NB4 (cell line): ENCODE measurements at regions not wholly inside any gene's neighbourhood (a gene's known extent, or its start where the extent isn't known, plus 50 kb on each side); places are given as distances from the start of the nearest gene placed in this dataset.
A peak's percentile ranks its signal among the peaks of the same experiment; 100 is the strongest.

Experiments used
- DNase-seq: peaks from one replicate; pipeline ENCODE4 v3.0.0; 2010; ENCODE audit warnings: low read depth
- H3K4me3 ChIP-seq: one replicate; pipeline ENCODE4 v1.5.1; 2011; ENCODE audit warnings: mild to moderate bottlenecking, low read depth, low read length, moderate library complexity
- MYC ChIP-seq: IDR thresholded peaks from 2 replicates; pipeline ENCODE4 v1.6.1; 2011; ENCODE audit warnings: low read depth, low read length
- POLR2A ChIP-seq: IDR thresholded peaks from 2 replicates; pipeline ENCODE4 v1.6.1; 2011; ENCODE audit warnings: mild to moderate bottlenecking; ENCODE audit not compliant: insufficient read length; ENCODE audit errors: extremely low read depth
- TF ChIP-seq, protein P1 (sequence below): IDR thresholded peaks from 2 replicates; pipeline ENCODE4 v1.6.1; 2011; ENCODE audit warnings: low read depth, low read length
- TF ChIP-seq, protein P2 (sequence below): IDR thresholded peaks from one replicate; pipeline ENCODE4 v1.5.1; 2012; ENCODE audit warnings: low read depth, low read length

DNA sequence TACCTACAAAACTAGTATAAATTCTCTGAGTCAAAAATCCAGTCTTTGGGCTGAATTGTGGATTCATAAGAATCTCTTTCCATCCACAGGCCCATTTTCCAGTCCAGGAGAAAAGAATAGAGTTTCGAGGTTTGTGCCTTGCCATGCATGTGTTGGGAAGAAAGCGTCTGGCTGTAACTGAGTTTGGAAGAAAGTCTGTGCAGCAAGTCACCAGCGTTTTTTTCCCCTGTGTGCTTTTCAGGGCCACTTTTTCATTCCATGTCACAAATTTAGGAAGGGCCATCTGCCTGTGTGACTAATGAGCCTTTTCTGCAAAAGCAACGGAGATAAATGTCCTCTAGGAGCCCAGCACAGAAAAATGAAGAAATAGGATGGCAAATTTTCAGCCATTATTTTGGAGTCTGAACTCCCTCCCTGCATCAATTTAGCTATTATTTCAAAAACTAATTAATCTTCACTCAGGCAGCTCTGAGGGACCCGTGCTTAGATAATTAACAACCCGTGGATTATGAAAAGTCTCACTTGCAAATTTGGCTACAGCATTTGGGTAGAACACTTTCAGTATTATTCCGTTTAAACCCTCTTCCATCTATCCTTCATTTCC is 261.5 kb downstream of the SUDS3 start:
- DNase-seq, result no peak
- TF ChIP-seq, protein P1, sequence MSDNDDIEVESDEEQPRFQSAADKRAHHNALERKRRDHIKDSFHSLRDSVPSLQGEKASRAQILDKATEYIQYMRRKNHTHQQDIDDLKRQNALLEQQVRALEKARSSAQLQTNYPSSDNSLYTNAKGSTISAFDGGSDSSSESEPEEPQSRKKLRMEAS, result no peak
- TF ChIP-seq MYC (no peak), POLR2A (no peak)
- TF ChIP-seq, protein P2, sequence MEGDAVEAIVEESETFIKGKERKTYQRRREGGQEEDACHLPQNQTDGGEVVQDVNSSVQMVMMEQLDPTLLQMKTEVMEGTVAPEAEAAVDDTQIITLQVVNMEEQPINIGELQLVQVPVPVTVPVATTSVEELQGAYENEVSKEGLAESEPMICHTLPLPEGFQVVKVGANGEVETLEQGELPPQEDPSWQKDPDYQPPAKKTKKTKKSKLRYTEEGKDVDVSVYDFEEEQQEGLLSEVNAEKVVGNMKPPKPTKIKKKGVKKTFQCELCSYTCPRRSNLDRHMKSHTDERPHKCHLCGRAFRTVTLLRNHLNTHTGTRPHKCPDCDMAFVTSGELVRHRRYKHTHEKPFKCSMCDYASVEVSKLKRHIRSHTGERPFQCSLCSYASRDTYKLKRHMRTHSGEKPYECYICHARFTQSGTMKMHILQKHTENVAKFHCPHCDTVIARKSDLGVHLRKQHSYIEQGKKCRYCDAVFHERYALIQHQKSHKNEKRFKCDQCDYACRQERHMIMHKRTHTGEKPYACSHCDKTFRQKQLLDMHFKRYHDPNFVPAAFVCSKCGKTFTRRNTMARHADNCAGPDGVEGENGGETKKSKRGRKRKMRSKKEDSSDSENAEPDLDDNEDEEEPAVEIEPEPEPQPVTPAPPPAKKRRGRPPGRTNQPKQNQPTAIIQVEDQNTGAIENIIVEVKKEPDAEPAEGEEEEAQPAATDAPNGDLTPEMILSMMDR, result no peak
- no peak overlapping the region for H3K4me3 ChIP-seq

DNA sequence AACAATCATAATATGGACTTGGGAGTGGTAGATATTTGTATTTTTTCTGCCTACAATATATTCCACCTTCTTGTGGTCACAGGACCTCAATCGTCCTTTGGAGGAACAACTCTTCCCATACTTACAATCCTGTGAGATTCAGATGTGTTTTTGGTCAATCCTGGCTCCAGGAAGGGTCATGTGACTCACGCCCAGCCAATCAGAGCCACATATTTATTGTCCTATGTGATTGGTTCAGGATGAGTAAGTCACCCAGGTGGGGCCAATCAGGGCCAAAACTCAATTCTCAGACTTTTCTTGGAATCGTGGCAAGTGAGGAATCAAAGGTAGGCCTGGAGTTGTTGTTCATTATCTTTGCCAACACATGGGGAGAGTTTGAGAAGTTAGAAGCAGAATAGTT is 264.9 kb downstream of the SUDS3 start:
- DNase-seq, result no peak
- no peak overlapping the region for H3K4me3 ChIP-seq
- TF ChIP-seq, protein P2, result no peak
- no peak for TF ChIP-seq MYC
- TF ChIP-seq POLR2A, result no peak
- TF ChIP-seq, protein P1, result no peak

DNA sequence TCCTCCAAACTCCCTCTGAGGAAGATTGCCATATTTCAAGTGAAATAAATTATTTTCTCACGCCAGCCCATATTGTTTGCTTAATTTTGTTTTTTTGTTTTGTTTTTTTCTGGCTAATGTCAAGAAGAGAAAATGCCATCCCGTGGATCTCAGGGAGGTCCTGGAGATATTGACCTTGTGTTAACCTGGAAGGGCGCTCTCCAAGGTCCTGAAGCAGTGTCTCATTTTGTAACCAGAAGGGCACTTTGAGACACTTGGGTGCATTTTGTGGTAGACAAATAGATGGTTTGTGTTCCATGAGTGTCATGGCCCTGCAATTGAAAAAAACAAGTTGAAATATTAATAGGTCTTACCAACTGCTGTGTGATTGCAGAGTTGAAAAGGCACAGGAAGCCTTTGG is 268.9 kb downstream of the SUDS3 start:
- peak; percentile 54 for DNase-seq
- no peak overlapping the region for H3K4me3 ChIP-seq
- TF ChIP-seq, protein P1, result no peak
- no peak for TF ChIP-seq MYC
- TF ChIP-seq, protein P2, result no peak
- no peak for TF ChIP-seq POLR2A

DNA sequence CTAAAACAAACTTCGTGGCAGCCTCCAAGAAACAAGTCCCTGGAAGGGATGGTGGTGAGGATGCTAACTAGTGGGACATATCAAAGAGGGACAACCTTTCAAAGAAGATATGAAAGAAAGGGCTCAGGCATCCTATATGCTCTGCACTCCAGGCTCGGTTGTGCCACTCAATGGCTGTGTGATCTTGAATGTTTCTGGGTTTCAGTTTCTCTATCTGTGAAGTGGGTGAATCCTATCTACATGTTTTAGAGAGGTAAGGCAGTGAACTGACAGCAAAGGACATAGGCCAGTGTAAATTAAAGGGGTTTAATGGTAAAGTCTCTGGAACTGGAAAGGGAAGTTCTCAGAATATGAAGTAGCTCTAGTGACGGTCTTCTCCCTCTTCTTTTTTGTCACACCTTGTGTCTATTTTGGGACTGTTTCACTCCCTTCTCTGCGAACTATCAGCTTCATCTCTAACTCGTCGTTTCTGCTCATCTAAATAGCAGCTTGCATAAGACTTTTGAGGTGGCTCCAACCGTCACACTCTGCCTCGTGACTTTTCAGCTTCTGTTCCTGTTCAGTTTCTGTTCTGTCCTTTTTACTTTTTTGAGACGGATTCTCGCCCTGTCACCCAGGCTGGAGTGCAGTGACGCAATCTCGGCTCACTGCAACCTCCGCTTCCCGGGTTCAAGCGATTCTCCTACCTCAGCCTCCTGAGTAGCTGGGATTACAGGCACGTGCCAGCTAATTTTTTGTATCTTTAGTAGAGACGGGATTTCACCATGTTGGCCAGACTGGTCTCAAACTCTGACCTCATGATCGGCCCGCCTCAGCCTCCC is 273.6 kb downstream of the SUDS3 start:
- H3K4me3 ChIP-seq, result no peak overlapping the region
- DNase-seq, result no peak
- TF ChIP-seq MYC (no peak), POLR2A (no peak)
- TF ChIP-seq, protein P1, result no peak
- TF ChIP-seq, protein P2, result no peak

DNA sequence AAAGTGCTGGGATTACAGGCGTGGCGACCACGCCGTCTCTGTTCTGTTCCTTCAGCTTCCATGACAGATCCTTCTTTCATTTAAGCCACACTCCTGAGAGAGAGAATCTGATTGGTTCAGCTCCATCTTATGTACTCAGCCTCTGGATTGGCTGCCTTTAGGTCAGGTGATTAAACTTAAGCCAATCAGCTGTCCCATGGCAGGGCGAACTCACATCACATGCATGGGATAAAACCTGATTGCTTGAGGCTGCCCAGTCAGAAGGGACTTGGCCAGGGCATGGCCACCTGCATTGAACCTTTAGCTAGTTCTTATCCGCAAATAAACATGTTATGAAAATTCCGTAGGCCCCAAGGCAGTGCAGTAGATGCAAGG is 274.2 kb downstream of the SUDS3 start:
- peak; percentile 8 for DNase-seq
- H3K4me3 ChIP-seq, result no peak overlapping the region
- no peak for TF ChIP-seq POLR2A
- TF ChIP-seq, protein P2, result no peak
- TF ChIP-seq MYC, result no peak
- TF ChIP-seq, protein P1, result no peak
